Type B pancreatic cell (in vitro differentiated cells): ENCODE measurements at regions not wholly inside any gene's neighbourhood (a gene's known extent, or its start where the extent isn't known, plus 50 kb on each side); places are given as distances from the start of the nearest gene placed in this dataset.

ENCODE experiments used
- DNase-seq: peaks from one replicate; pipeline ENCODE4 v3.0.0; 2021; ENCODE audit warnings: mixed read lengths; ENCODE audit not compliant: unreplicated experiment; ENCODE audit errors: extremely low spot score
- H3K27ac Mint-ChIP-seq: 2 replicates; pipeline ENCODE4 v1.8.0; 2021; ENCODE audit warnings: mild to moderate bottlenecking, mixed read lengths
- H3K27me3 Mint-ChIP-seq: 2 replicates; pipeline ENCODE4 v1.8.0; 2021; ENCODE audit warnings: mixed read lengths
- H3K36me3 Mint-ChIP-seq: 2 replicates; pipeline ENCODE4 v1.8.0; 2021; ENCODE audit warnings: mixed read lengths
- H3K4me1 Mint-ChIP-seq: one replicate; pipeline ENCODE4 v1.8.0; 2021; ENCODE audit warnings: mixed read lengths; ENCODE audit not compliant: unreplicated experiment
- H3K4me3 Mint-ChIP-seq: 2 replicates; pipeline ENCODE4 v1.8.0; 2021; ENCODE audit warnings: mild to moderate bottlenecking, mixed read lengths
- H3K9me3 Mint-ChIP-seq: 2 replicates; pipeline ENCODE4 v1.8.0; 2021; ENCODE audit warnings: mixed read lengths
- TF ChIP-seq, protein P1 (sequence below): fragments of 200-600 bp; sonication (generic); conservative IDR thresholded peaks from 2 replicates; pipeline ENCODE4 v1.5.0; 2021; ENCODE audit warnings: antibody characterized with exemption, mild to moderate bottlenecking

DNA sequence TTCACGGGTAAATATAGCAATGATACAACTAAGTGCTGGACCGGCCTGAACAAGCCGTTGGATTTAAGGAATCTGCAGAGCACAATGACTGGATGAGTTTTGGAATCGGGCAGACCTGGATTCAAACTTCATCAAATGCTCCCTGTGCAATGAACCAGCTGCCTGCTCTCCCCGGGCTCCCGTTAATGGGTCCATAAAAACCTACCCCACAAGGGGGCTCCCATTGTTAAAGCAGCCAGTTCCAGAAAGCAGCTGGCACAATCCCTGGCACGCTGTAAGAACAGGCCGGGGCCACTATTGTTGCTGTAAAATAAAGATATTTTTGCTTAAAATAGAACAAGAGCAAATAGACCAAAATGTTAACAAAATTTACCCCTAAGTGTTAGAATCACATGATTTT, 131.9 kb downstream of the C16orf95 start:
- H3K4me3 Mint-ChIP-seq, result no peak overlapping the region
- H3K4me1 Mint-ChIP-seq, result peaks cover 13% of the 10 kb centered on the region
- H3K9me3 Mint-ChIP-seq, result peaks cover 5% of the 10 kb centered on the region
- TF ChIP-seq, protein P1, sequence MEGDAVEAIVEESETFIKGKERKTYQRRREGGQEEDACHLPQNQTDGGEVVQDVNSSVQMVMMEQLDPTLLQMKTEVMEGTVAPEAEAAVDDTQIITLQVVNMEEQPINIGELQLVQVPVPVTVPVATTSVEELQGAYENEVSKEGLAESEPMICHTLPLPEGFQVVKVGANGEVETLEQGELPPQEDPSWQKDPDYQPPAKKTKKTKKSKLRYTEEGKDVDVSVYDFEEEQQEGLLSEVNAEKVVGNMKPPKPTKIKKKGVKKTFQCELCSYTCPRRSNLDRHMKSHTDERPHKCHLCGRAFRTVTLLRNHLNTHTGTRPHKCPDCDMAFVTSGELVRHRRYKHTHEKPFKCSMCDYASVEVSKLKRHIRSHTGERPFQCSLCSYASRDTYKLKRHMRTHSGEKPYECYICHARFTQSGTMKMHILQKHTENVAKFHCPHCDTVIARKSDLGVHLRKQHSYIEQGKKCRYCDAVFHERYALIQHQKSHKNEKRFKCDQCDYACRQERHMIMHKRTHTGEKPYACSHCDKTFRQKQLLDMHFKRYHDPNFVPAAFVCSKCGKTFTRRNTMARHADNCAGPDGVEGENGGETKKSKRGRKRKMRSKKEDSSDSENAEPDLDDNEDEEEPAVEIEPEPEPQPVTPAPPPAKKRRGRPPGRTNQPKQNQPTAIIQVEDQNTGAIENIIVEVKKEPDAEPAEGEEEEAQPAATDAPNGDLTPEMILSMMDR, result peak; percentile 36
- no peak for DNase-seq
- H3K27ac Mint-ChIP-seq, result no peak overlapping the region
- H3K27me3 Mint-ChIP-seq, result peaks cover 12% of the 10 kb centered on the region
- H3K36me3 Mint-ChIP-seq, result no peaks in the 10 kb centered on the region

DNA sequence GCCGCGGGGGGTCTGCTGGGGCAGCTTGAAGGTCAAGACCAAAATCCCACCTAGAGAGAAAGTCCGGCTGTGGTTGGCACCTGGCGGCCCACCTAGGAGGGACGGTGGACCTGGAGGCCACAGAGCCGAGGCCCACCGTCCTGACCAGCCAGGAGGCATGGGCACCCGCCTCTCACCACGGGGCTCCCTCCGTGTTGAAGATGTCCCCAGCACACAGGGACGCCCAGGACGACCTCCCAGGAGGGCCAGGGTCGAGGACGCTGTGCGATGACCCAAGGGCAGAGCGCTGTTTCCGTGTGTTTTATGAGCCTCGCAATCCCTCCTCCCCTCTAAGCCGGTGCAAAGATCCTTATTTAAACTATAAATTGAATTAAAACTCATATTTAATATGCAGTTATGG, 131.2 kb downstream of the C16orf95 start:
- H3K27ac Mint-ChIP-seq, result no peak overlapping the region
- H3K4me3 Mint-ChIP-seq, result no peak overlapping the region
- peaks cover 9% of the 10 kb centered on the region for H3K27me3 Mint-ChIP-seq
- TF ChIP-seq, protein P1, result no peak
- H3K36me3 Mint-ChIP-seq, result no peaks in the 10 kb centered on the region
- no peak for DNase-seq
- H3K9me3 Mint-ChIP-seq, result peaks cover 5% of the 10 kb centered on the region
- H3K4me1 Mint-ChIP-seq, result peaks cover 13% of the 10 kb centered on the region

DNA sequence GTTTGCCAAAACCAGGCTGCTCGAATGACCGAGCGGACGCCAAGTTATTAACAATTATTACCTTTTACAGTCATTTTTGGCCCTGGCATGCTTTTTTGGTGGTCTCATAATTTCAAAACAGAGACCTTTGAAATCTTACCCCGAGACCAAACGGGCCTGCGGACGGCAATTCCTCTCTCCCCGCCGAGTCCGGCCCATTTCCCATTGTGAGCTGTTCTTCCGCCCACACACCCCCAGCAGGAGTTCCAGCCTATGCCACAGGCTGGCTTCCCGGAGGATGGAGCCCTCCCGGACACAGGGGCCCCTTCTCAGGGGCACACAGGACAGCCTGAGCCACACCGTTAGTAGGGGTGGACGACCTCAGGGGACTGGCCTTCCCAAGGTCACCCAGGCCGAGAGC, 130.7 kb downstream of the C16orf95 start:
- Mint-ChIP-seq H3K4me1 (peaks cover 13% of the 10 kb centered on the region), H3K27me3 (peaks cover 9% of the 10 kb centered on the region), H3K27ac (no peak overlapping the region), H3K36me3 (no peaks in the 10 kb centered on the region), H3K9me3 (peaks cover 5% of the 10 kb centered on the region), H3K4me3 (no peak overlapping the region)
- no peak for DNase-seq
- TF ChIP-seq, protein P1, result no peak

DNA sequence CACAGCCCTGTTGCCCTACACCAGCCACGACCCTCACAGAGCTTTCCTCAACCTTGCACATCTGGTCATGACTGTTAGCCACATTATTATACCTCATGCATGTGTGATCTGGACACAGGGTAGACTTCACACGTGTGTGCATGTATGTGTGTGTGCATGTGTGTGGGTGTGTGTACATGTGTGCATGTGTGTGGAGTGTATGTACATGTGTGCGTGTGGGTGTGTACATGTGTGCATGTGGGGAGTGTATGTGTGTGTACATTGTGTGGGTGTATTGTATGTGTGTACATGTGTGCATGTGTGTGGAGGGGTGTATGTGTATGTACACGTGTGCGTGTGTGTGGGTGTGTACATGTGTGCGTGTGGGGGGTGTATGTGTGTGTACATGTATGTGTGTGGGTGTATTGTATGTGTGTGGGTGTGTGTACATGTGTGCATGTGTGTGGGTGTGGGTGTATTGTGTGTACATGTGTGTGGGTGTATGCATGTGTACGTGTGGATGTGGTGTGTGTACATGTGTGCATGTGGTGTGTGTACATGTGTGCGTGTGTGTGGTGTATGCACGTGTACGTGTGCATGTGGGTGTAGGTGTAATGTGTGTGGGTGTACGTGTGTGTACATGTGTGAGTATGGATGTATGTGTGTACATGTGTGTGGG, 130.2 kb downstream of the C16orf95 start:
- Mint-ChIP-seq H3K9me3 (peaks cover 5% of the 10 kb centered on the region), H3K36me3 (no peaks in the 10 kb centered on the region), H3K4me1 (peaks cover 13% of the 10 kb centered on the region), H3K27me3 (peaks cover 9% of the 10 kb centered on the region), H3K27ac (no peak overlapping the region), H3K4me3 (peak overlapping the region; percentile 7)
- TF ChIP-seq, protein P1, result no peak
- DNase-seq, result no peak

DNA sequence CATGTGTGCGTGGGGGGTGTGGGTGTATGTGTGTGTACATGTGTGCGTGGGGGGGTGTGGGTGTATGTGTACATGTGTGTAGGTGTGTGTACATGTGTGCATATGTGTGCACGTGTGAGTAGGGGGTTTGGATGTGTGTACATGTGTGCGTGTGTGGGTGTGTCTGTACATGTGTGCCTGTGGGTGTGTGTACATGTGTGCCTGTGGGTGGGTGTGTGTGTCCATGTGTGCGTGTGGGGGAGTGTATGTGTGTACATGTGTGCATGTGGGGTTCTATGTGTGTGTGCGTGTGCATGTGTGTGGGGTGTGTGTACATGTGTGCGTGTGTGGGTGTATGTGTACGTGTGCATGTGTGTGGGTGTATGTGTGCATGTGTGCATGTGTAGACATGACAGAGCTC, 129.1 kb downstream of the C16orf95 start:
- no peak for DNase-seq
- H3K27me3 Mint-ChIP-seq, result peaks cover 9% of the 10 kb centered on the region
- TF ChIP-seq, protein P1, result no peak
- H3K9me3 Mint-ChIP-seq, result peaks cover 5% of the 10 kb centered on the region
- H3K27ac Mint-ChIP-seq, result no peak overlapping the region
- H3K36me3 Mint-ChIP-seq, result no peaks in the 10 kb centered on the region
- no peak overlapping the region for H3K4me3 Mint-ChIP-seq
- H3K4me1 Mint-ChIP-seq, result peaks cover 13% of the 10 kb centered on the region
